ENCODE measurements at regions not wholly inside any gene's neighbourhood (a gene's known extent, or its start where the extent isn't known, plus 50 kb on each side); places are given as distances from the start of the nearest gene placed in this dataset.

- Mint-ChIP-seq H3K27me3 (ENCODE audit: unreplicated experiment) (no peaks in the 10 kb centered on the region), H3K4me3 (ENCODE audit: unreplicated experiment) (no peak overlapping the region), H3K4me1 (ENCODE audit: unreplicated experiment) (no peaks in the 10 kb centered on the region), H3K27ac (ENCODE audit: unreplicated experiment) (no peak overlapping the region), H3K36me3 (ENCODE audit: unreplicated experiment) (no peaks in the 10 kb centered on the region), H3K9me3 (ENCODE audit: unreplicated experiment) (no peaks in the 10 kb centered on the region)
- TF ChIP-seq CTCF (IDR thresholded peaks at IDR 0.05), result no peak
- DNase-seq (ENCODE audit: extremely low spot score, unreplicated experiment), result no peak
Observed at GRCh38 chr1:80807981-80808380, 992.8 kb upstream of the ADGRL2 start.

GRCh38 chr1:80806431-80806830 is 994.3 kb upstream of the ADGRL2 start:
- Mint-ChIP-seq H3K4me3 (ENCODE audit: unreplicated experiment) (no peak overlapping the region), H3K9me3 (ENCODE audit: unreplicated experiment) (no peaks in the 10 kb centered on the region), H3K36me3 (ENCODE audit: unreplicated experiment) (no peaks in the 10 kb centered on the region)

GRCh38 chr1:80801695-80802094 is 999.0 kb upstream of the ADGRL2 start:
- Mint-ChIP-seq H3K27ac (ENCODE audit: unreplicated experiment) (no peak overlapping the region), H3K36me3 (ENCODE audit: unreplicated experiment) (no peaks in the 10 kb centered on the region), H3K4me3 (ENCODE audit: unreplicated experiment) (no peak overlapping the region), H3K4me1 (ENCODE audit: unreplicated experiment) (peaks cover 5% of the 10 kb centered on the region), H3K9me3 (ENCODE audit: unreplicated experiment) (no peaks in the 10 kb centered on the region), H3K27me3 (ENCODE audit: unreplicated experiment) (no peaks in the 10 kb centered on the region)
- TF ChIP-seq CTCF (IDR thresholded peaks at IDR 0.05), result no peak
- DNase-seq (ENCODE audit: extremely low spot score, unreplicated experiment), result no peak

More at GRCh38 chr1:80806431-80806830, 994.3 kb upstream of the ADGRL2 start:
- Mint-ChIP-seq H3K27me3 (ENCODE audit: unreplicated experiment) (no peaks in the 10 kb centered on the region), H3K27ac (ENCODE audit: unreplicated experiment) (no peak overlapping the region), H3K4me1 (ENCODE audit: unreplicated experiment) (peaks cover 2% of the 10 kb centered on the region)
- no peak for TF ChIP-seq CTCF (IDR thresholded peaks at IDR 0.05)
- no peak for DNase-seq (ENCODE audit: extremely low spot score, unreplicated experiment)

GRCh38 chr1:80799457-80799856 is 1001.3 kb upstream of the ADGRL2 start:
- no peak for TF ChIP-seq CTCF (IDR thresholded peaks at IDR 0.05)
- H3K4me3 Mint-ChIP-seq (ENCODE audit: unreplicated experiment), result no peak overlapping the region
- H3K36me3 Mint-ChIP-seq (ENCODE audit: unreplicated experiment), result no peaks in the 10 kb centered on the region
- H3K27me3 Mint-ChIP-seq (ENCODE audit: unreplicated experiment), result no peaks in the 10 kb centered on the region
- H3K27ac Mint-ChIP-seq (ENCODE audit: unreplicated experiment), result no peak overlapping the region
- peaks cover 5% of the 10 kb centered on the region for H3K4me1 Mint-ChIP-seq (ENCODE audit: unreplicated experiment)
- no peak for DNase-seq (ENCODE audit: extremely low spot score, unreplicated experiment)
- H3K9me3 Mint-ChIP-seq (ENCODE audit: unreplicated experiment), result no peaks in the 10 kb centered on the region

GRCh38 chr1:80779275-80779674 is 1021.5 kb upstream of the ADGRL2 start:
- Mint-ChIP-seq H3K9me3 (ENCODE audit: unreplicated experiment) (peaks cover 10% of the 10 kb centered on the region), H3K4me1 (ENCODE audit: unreplicated experiment) (no peaks in the 10 kb centered on the region), H3K27ac (ENCODE audit: unreplicated experiment) (no peak overlapping the region), H3K36me3 (ENCODE audit: unreplicated experiment) (no peaks in the 10 kb centered on the region), H3K27me3 (ENCODE audit: unreplicated experiment) (no peaks in the 10 kb centered on the region), H3K4me3 (ENCODE audit: unreplicated experiment) (no peak overlapping the region)
- TF ChIP-seq CTCF (IDR thresholded peaks at IDR 0.05), result no peak
- DNase-seq (ENCODE audit: extremely low spot score, unreplicated experiment), result no peak
